Right atrium auricular region (tissue), 2 donors: ENCODE measurements at regions not wholly inside any gene's neighbourhood (a gene's known extent, or its start where the extent isn't known, plus 50 kb on each side); places are given as distances from the start of the nearest gene placed in this dataset.
"Not testable (repeated sequence)": the region's sequence is repeated elsewhere in the genome, so short reads cannot be mapped to it uniquely, and the experiment has no call there.

Source experiments
- DNase-seq: peaks from one replicate; pipeline ENCODE4 v3.0.0-alpha.2; 2019; ENCODE audit warnings: low spot score
- H3K27ac ChIP-seq, 2 donors: fragments of 200-600 bp; sonication (generic); 1 replicate in 1 of 2; 2 replicates in 1 of 2; pipeline ENCODE4 v1.5.1; 2016 to 2019
- H3K27me3 ChIP-seq, 2 donors: fragments of 200-600 bp; sonication (generic); one replicate each; pipeline versions ENCODE4 v1.5.1 to v1.6.0; 2017 to 2019
- H3K36me3 ChIP-seq: fragments of 200-600 bp; sonication (generic); one replicate; pipeline ENCODE4 v1.5.1; 2016
- H3K4me1 ChIP-seq, 2 donors: fragments of 200-600 bp; sonication (generic); one replicate each; pipeline versions ENCODE4 v1.5.1 to v1.6.0; 2017 to 2019
- H3K4me3 ChIP-seq, 2 donors: fragments of 200-600 bp; sonication (generic); 1 replicate in 1 of 2; 2 replicates in 1 of 2; pipeline ENCODE4 v1.5.1; 2017 to 2019; ENCODE audit warnings: mild to moderate bottlenecking in 1 of 2, moderate library complexity in 1 of 2
- H3K9me3 ChIP-seq, 2 donors: fragments of 200-600 bp; sonication (generic); one replicate each; pipeline ENCODE4 v1.5.1; 2019
- CTCF ChIP-seq, 2 donors: fragments of 200-600 bp; sonication (generic); IDR thresholded peaks; one replicate each; pipeline ENCODE4 v1.5.1; 2019; ENCODE audit warnings: antibody characterized with exemption in 2 of 2

GRCh38 chr14:103239751-103240150 lies 94.3 kb upstream of the EIF5 start:
- H3K27ac ChIP-seq, result no peak overlapping the region
- H3K4me3 ChIP-seq, result no peak overlapping the region
- DNase-seq, result no peak
- H3K9me3 ChIP-seq, result peaks cover 7 to 16% of the 10 kb centered on the region in 2 donors
- H3K4me1 ChIP-seq, result no peaks in the 10 kb centered on the region
- no peaks in the 10 kb centered on the region for H3K36me3 ChIP-seq
- H3K27me3 ChIP-seq, result no peaks in the 10 kb centered on the region
- TF ChIP-seq CTCF (IDR thresholded peaks at IDR 0.05), result no peak

GRCh38 chr14:103241531-103241930 lies 92.5 kb upstream of the EIF5 start:
- Histone ChIP-seq H3K9me3 (peaks cover 7 to 16% of the 10 kb centered on the region in 2 donors), H3K4me1 (no peaks in the 10 kb centered on the region), H3K27me3 (no peaks in the 10 kb centered on the region), H3K27ac (no peak overlapping the region), H3K4me3 (no peak overlapping the region), H3K36me3 (no peaks in the 10 kb centered on the region)
- DNase-seq, result no peak
- no peak for TF ChIP-seq CTCF (IDR thresholded peaks at IDR 0.05)

DNA sequence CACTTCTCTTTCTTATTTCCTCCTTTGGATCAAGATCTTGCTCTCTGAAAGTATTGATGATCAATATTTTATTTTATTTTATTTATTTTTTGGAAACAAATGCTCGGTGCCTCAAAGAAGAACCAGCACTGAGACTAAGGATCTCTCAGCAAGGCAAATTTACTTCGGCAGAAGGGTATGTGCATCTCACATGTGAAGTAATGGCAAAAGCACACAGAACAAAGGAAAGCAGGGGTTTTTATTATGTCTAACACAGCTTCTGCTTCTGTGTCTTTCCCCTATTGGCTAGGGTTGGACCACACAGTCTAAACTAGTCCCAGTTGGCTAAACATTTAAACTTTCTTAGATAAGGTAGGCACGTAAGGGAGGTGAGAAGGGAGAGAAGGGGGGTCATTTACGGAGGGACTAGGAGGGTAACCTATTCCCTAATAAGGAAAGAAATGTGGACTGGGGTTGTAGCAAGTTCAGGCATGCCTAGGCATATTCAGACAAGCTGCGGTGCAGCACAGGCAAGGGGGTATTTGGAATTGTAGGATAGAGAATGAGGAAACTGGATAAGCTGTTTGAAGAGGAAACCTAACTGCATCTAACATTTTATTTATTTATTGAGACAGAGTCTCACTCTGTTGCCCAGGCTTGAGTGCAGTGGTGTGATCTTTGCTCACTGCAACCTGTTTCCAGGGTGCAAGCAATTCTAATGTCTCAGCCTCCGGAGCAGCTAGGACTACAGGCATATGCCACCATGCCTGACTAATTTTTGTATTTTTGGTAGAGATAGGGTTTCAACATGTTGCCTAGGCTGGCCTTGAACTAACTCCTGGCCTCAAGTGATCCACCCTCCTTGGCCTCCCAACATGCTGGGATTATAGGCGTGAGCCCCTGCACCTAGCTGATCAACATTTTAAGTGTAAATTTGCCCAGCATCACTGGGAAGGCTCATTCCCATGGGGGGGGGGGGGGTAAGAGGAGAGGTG lies 90.0 kb upstream of the EIF5 start:
- Histone ChIP-seq H3K4me1 (no peaks in the 10 kb centered on the region), H3K27ac (no peak overlapping the region), H3K27me3 (no peaks in the 10 kb centered on the region), H3K36me3 (no peaks in the 10 kb centered on the region), H3K4me3 (no peak overlapping the region), H3K9me3 (peaks cover 5 to 6% of the 10 kb centered on the region in 2 donors)
- DNase-seq, result no peak
- TF ChIP-seq CTCF (IDR thresholded peaks at IDR 0.05), result no peak

GRCh38 chr14:103245624-103246031 lies 88.4 kb upstream of the EIF5 start:
- H3K4me3 ChIP-seq, H3K27ac ChIP-seq, H3K4me1 ChIP-seq, H3K36me3 ChIP-seq, DNase-seq, H3K27me3 ChIP-seq, H3K9me3 ChIP-seq: not testable (repeated sequence)

GRCh38 chr14:103246070-103246469 lies 88.0 kb upstream of the EIF5 start:
- Histone ChIP-seq H3K36me3 (no peaks in the 10 kb centered on the region), H3K27ac (peak overlapping the region in 1 of 2 donors; percentile 12), H3K4me1 (no peaks in the 10 kb centered on the region), H3K4me3 (no peak overlapping the region), H3K9me3 (no peaks in the 10 kb centered on the region), H3K27me3 (no peaks in the 10 kb centered on the region)
- no peak for DNase-seq
- TF ChIP-seq CTCF (IDR thresholded peaks at IDR 0.05), result no peak

DNA sequence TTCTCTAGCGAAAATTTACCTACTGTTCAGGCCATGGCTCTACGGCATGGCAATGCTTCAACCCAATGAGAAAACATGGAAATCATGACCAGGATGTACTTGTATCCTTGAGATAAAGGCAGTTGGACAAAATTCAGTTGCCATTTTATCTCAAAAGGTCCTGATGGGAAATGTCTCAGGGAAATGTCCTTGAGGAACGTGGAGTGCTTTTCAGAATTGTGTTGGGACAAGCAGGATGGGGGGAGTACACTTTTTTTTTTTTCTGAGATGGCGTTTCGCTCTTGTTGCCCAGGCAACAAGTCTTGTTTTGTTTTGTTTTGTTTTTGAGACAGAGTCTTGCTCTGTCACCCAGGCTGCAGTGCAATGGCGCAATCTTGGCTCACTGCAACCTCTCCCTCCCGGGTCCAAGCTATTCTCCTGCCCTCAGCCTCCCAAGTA lies 86.8 kb upstream of the EIF5 start:
- Histone ChIP-seq H3K4me3 (no peak overlapping the region), H3K27ac (no peak overlapping the region), H3K36me3 (no peaks in the 10 kb centered on the region), H3K9me3 (no peaks in the 10 kb centered on the region), H3K4me1 (no peaks in the 10 kb centered on the region), H3K27me3 (no peaks in the 10 kb centered on the region)
- DNase-seq, result no peak
- TF ChIP-seq CTCF (IDR thresholded peaks at IDR 0.05), result no peak
